Thyroid gland (tissue), 4 donors: ENCODE measurements at regions not wholly inside any gene's neighbourhood (a gene's known extent, or its start where the extent isn't known, plus 50 kb on each side); places are given as distances from the start of the nearest gene placed in this dataset.

Experiments used
- DNase-seq, 2 donors: peaks; one replicate each; pipeline ENCODE4 v3.0.0-alpha.2; 2019
- H3K27ac ChIP-seq, 3 donors: fragments of 200-600 bp; sonication (generic); 1 replicate in 2 of 3; 2 replicates in 1 of 3; pipeline ENCODE4 v1.5.1; 2016 to 2019; ENCODE audit warnings: mild to moderate bottlenecking in 1 of 3, moderate library complexity in 1 of 3
- H3K27me3 ChIP-seq: fragments of 200-600 bp; sonication (generic); one replicate; pipeline ENCODE4 v1.5.1; 2019
- H3K36me3 ChIP-seq, 2 donors: fragments of 200-600 bp; sonication (generic); one replicate each; pipeline ENCODE4 v1.5.1; 2016 to 2019
- H3K4me1 ChIP-seq, 2 donors: fragments of 200-600 bp; sonication (generic); one replicate each; pipeline ENCODE4 v1.5.1; 2017 to 2019
- H3K4me3 ChIP-seq, 3 donors: fragments of 200-600 bp; sonication (generic); replicated peaks in 1 of 3; 1 replicate in 2 of 3; 2 replicates in 1 of 3; pipeline ENCODE4 v1.5.1; 2016; ENCODE audit warnings: mild to moderate bottlenecking in 1 of 3
- H3K9me3 ChIP-seq: fragments of 200-600 bp; sonication (generic); one replicate; pipeline ENCODE4 v1.5.1; 2017
- POLR2A ChIP-seq, 2 donors: fragments of 450-650 bp; IDR thresholded peaks; one replicate each; pipeline ENCODE4 v1.6.1; 2017; ENCODE audit warnings: antibody characterized with exemption in 2 of 2, mild to moderate bottlenecking in 2 of 2, moderate library complexity in 1 of 2
- WGBS, 2 donors: methylation state at CpG; one replicate each; pipeline ENCODE4 v1.1.5; 2017; 5-methylcytosine and 5-hydroxymethylcytosine counted together
- intact Hi-C: fragments of 100-400 bp; cut with DNase I; formaldehyde crosslinking; loops from one replicate; pipeline ENCODE4 v1.15.1; 2023
- TF ChIP-seq, protein P1 (sequence below), 6 experiments: fragments of 200-600 bp in 3 of 6; fragments of 450-650 bp in 3 of 6; sonication (generic) in 3 of 6; IDR thresholded peaks; one replicate each; pipeline ENCODE4 v1.5.1; 2016 to 2019; ENCODE audit warnings: antibody characterized with exemption in 6 of 6, mild to moderate bottlenecking in 2 of 6, inconsistent platforms in 1 of 6, moderate library complexity in 1 of 6

DNA sequence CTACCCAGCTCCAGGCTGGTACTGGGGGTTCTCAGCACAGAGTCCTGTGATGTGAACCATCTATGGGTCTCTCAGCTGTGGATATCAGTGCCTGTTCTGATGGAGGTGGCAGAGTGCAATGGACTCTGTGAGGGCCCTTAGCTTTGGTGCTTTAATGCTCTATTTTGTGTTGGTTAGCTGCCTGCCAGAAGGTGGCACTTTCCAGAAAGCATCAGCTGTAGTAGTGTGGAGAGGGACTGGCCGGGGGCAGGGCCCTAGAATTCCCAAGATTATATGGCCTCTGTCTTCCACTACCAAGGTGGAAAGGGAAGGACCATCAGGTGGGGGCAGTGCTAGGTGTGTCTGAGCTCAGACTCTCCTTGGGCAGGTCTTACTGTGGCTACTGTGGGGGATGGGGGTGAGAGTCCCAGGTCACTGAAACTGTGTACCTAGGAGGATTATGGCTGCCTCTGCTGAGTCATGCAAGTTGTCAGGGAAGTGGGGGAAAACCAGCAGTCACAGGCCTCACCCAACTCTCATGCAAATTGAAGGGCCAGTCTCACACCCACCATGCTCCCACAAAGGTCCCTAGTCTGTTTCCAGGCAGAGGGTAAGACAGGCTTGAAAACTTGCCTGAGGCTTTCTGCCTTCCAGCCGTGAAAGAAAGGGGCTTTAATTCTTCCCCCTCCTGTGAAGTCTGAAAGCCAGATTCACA lies 878.1 kb downstream of the C12orf50 start:
- no peak for TF ChIP-seq POLR2A (IDR thresholded peaks at IDR 0.05)
- TF ChIP-seq, protein P1, sequence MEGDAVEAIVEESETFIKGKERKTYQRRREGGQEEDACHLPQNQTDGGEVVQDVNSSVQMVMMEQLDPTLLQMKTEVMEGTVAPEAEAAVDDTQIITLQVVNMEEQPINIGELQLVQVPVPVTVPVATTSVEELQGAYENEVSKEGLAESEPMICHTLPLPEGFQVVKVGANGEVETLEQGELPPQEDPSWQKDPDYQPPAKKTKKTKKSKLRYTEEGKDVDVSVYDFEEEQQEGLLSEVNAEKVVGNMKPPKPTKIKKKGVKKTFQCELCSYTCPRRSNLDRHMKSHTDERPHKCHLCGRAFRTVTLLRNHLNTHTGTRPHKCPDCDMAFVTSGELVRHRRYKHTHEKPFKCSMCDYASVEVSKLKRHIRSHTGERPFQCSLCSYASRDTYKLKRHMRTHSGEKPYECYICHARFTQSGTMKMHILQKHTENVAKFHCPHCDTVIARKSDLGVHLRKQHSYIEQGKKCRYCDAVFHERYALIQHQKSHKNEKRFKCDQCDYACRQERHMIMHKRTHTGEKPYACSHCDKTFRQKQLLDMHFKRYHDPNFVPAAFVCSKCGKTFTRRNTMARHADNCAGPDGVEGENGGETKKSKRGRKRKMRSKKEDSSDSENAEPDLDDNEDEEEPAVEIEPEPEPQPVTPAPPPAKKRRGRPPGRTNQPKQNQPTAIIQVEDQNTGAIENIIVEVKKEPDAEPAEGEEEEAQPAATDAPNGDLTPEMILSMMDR (IDR thresholded peaks at IDR 0.05) = no peak
- no peak for DNase-seq
- Histone ChIP-seq H3K27me3 (no peaks in the 10 kb centered on the region), H3K4me1 (no peaks in the 10 kb centered on the region), H3K36me3 (no peaks in the 10 kb centered on the region), H3K27ac (no peak overlapping the region), H3K4me3 (no peak overlapping the region), H3K9me3 (no peaks in the 10 kb centered on the region)
- intact Hi-C loops = no loop called here
- WGBS, 2 donors = 83 to 86% methylated on average over 2 of the region's 2 CpGs

DNA sequence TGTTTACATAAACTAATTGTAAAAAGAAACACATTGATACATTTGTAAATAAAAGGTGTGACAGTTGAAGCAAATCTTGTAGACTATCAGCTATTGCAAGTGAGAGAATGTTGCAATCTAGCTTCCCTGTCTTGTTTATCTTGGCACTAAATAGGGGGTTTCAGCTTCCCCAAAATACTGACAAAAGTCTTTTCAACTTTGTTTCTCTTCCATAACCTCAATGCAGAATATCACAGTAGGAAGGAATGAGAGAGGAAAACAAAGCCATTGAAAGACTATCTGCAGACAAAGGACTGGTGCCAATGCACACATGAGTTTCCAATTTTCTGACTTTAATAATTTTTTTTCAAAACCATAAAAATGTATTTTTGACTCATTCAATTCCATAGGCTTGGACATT lies 886.2 kb upstream of the MGAT4C start:
- TF ChIP-seq, protein P1 (IDR thresholded peaks at IDR 0.05) = no peak
- TF ChIP-seq POLR2A (IDR thresholded peaks at IDR 0.05) = no peak
- Histone ChIP-seq H3K27me3 (no peaks in the 10 kb centered on the region), H3K36me3 (no peaks in the 10 kb centered on the region), H3K4me3 (no peak overlapping the region), H3K9me3 (no peaks in the 10 kb centered on the region), H3K27ac (no peak overlapping the region), H3K4me1 (no peaks in the 10 kb centered on the region)
- DNase-seq = no peak
- intact Hi-C loops = no loop called here

DNA sequence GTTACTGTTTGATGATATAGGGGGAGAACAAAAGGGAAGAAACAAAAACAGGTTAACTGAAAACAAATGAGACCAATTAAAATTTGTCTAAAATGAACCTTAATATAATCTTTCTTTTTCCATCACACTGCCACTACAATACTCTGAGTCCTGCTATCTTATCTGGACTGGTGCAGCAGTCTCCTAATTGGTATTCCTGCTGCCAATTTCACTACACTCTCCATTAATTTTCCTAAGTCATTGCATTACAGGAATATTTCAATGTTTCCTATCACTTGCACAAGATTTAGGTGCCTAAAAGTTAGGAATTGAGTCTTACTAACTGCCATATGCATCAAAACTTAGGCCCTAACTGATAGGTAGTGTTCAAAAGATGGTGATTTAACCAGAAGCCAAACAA lies 884.9 kb upstream of the MGAT4C start:
- no peaks in the 10 kb centered on the region for H3K9me3 ChIP-seq
- DNase-seq = no peak

DNA sequence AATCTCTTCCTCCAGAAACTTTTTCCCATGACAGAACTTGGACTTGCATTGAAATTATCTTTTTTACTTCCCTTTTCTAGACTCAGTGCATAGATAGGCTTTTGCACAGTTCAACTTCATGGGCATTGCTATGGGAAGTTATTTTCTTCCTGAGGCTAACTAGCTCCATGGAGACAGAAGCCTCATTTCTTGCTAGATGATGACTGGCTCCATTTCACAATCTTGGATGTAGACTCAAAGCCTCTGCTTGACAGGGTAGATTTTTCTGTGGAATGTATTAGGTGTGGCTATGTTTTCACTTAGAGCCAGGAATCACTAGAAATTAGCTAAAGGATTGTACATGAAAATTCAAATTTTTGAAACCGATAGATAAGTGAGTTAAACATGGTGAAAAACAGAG lies 884.1 kb upstream of the MGAT4C start:
- no peaks in the 10 kb centered on the region for H3K27me3 ChIP-seq
- peaks cover 6 to 15% of the 10 kb centered on the region in 2 donors for H3K4me1 ChIP-seq
- 84 to 96% methylated on average over 1 of the region's 1 CpG for WGBS, 2 donors
- H3K27ac ChIP-seq = no peak overlapping the region
- H3K4me3 ChIP-seq = no peak overlapping the region
- intact Hi-C loops = no loop called here
- no peak for DNase-seq
- TF ChIP-seq, protein P1 (IDR thresholded peaks at IDR 0.05) = no peak
- no peak for TF ChIP-seq POLR2A (IDR thresholded peaks at IDR 0.05)
- no peaks in the 10 kb centered on the region for H3K9me3 ChIP-seq
- H3K36me3 ChIP-seq = no peaks in the 10 kb centered on the region

More for the DNA sequence above, 884.9 kb upstream of the MGAT4C start:
- no peak for TF ChIP-seq POLR2A (IDR thresholded peaks at IDR 0.05)
- TF ChIP-seq, protein P1 (IDR thresholded peaks at IDR 0.05) = no peak
- intact Hi-C loops = no loop called here
- H3K27me3 ChIP-seq = no peaks in the 10 kb centered on the region
- no peak overlapping the region for H3K27ac ChIP-seq
- H3K36me3 ChIP-seq = no peaks in the 10 kb centered on the region
- no peak overlapping the region for H3K4me3 ChIP-seq
- peaks cover 6 to 8% of the 10 kb centered on the region in 2 donors for H3K4me1 ChIP-seq

DNA sequence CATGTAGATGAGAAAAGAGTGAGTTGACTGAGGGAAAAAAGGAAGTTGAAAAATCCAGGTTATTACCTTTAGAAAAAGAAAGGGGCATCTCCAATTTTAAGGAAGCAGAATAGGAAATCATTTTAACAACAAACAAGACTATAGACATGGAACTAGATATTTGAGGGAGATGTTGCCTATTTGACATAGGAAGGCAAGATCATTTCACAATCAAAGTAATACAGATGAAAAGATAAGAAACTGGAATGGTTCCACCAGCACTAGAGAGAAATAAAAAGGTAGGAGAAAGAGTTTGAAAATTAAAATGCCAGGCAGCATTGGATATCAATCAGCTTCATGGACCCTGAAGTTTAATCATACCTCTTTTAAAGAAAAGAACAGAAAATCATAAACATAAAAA lies 881.0 kb upstream of the MGAT4C start:
- no peaks in the 10 kb centered on the region for H3K9me3 ChIP-seq
- H3K4me3 ChIP-seq = no peak overlapping the region
- H3K4me1 ChIP-seq = peaks cover 6 to 15% of the 10 kb centered on the region in 2 donors
- TF ChIP-seq, protein P1 (IDR thresholded peaks at IDR 0.05) = no peak
- no peak for TF ChIP-seq POLR2A (IDR thresholded peaks at IDR 0.05)
- no peaks in the 10 kb centered on the region for H3K36me3 ChIP-seq
- intact Hi-C loops = no loop called here
- DNase-seq = no peak
- no peak overlapping the region for H3K27ac ChIP-seq
- H3K27me3 ChIP-seq = no peaks in the 10 kb centered on the region
